IPS DF 6.9 (cell line): ENCODE measurements at regions not wholly inside any gene's neighbourhood (a gene's known extent, or its start where the extent isn't known, plus 50 kb on each side); places are given as distances from the start of the nearest gene placed in this dataset.
"Not testable (repeated sequence)": the region's sequence is repeated elsewhere in the genome, so short reads cannot be mapped to it uniquely, and the experiment has no call there.

ENCODE experiments used
- DNase-seq: peaks from one replicate; pipeline ENCODE4 v3.0.0-alpha.2; 2013; ENCODE audit warnings: low read depth, low spot score
- H3K27ac ChIP-seq: one replicate; pipeline ENCODE4 v1.5.1; 2013; ENCODE audit warnings: low read length, control low read depth
- H3K27me3 ChIP-seq: 2 replicates; pipeline ENCODE4 v1.6.1; 2013; ENCODE audit warnings: mild to moderate bottlenecking, low read length; ENCODE audit not compliant: control insufficient read depth, insufficient read depth
- H3K36me3 ChIP-seq: 2 replicates; pipeline ENCODE4 v1.6.1; 2013; ENCODE audit warnings: low read length; ENCODE audit not compliant: control insufficient read depth, insufficient read depth
- H3K4me1 ChIP-seq: 2 replicates; pipeline ENCODE4 v1.6.1; 2013; ENCODE audit warnings: low read length; ENCODE audit not compliant: control insufficient read depth, insufficient read depth
- H3K4me3 ChIP-seq: 2 replicates; pipeline ENCODE4 v1.5.1; 2013; ENCODE audit warnings: mild to moderate bottlenecking, low read length
- H3K9me3 ChIP-seq: 2 replicates; pipeline ENCODE4 v1.6.1; 2013; ENCODE audit warnings: low read length, inconsistent platforms; ENCODE audit not compliant: control insufficient read depth, insufficient read depth
- WGBS: extraction: QIAGEN DNeasy Blood & Tissue Kit; methylation state at CpG from one replicate; pipeline ENCODE4 v1.1.7; 2013; ENCODE audit warnings: mixed read lengths, missing lambda C conversion rate; ENCODE audit not compliant: insufficient read length, insufficient coverage; 5-methylcytosine and 5-hydroxymethylcytosine counted together

DNA sequence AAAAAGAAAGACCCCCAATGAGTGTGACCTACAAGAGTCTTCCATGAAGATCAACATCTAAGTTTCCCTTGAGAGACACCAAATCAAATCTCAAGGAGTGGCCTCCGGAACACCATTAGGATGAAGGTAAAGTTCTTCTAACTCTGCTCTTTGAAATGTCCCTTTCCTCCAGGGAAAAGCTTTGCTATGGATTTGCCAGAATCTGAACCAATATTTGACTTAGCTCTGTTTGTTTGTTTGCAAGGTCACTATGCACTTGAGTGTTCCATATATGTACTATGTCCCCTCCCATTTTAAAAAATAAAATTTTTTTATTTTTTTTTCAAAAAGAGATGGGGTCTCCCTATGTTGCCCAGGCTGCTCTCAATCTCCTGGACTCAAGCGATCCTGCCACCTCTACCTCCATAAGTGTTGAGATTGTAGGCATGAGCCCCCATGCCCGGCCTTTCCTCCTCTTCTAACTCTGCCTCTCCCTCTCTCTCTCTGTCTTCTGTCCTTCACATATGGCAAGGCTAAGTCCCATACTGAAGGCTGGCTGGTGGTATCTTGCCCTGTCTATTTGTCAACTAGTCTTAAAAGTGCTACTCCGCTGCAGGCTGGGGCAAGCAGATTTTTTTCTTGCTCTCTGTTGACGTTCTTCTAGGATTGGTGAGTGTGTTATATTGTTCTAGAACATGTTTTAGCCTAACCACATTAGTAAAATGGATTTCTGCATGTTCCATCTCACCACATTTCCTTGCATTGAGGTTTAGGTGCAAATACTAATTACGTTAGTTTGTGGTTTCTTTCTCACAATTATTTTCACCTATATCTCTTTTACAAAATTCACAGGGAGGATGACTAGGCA lies 276.7 kb upstream of the DYNLRB2 start:
- no CpG with 5 or more reads among the region's 6 CpGs for WGBS
- H3K27me3 ChIP-seq, result no peaks in the 10 kb centered on the region
- no peak overlapping the region for H3K4me3 ChIP-seq
- no peaks in the 10 kb centered on the region for H3K9me3 ChIP-seq
- no peaks in the 10 kb centered on the region for H3K36me3 ChIP-seq
- no peaks in the 10 kb centered on the region for H3K4me1 ChIP-seq
- DNase-seq, result no peak
- no peak overlapping the region for H3K27ac ChIP-seq

DNA sequence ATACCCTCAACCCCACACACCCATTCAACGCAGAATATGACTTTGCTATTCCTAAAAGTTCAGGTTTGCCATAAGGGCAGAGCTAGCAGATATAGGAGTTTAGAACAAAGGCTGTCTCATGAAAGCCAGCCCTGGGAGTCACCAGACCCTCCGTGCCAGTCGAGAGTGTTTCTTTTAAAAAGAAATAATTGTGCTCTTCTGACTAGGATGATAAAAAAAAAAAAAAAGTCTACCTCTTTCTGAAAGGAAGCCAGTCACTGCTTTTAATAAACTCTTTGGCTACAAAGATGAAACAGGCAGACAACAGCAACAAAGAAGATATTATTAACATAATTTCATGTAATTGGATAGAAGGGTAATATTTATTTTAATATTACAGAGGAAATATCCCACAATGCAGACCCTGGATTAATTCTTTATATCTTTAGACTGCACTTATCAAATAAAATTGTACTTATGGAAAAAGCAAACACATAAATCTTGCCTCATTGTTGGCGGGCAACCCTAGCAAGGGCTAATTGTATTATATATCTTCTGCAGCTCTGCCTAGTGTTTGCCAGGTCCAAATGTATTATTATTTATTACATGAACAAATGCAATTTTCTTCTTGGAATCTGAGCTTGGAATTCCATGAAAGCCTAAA lies 277.5 kb upstream of the DYNLRB2 start:
- Histone ChIP-seq H3K4me3 (no peak overlapping the region), H3K4me1 (no peaks in the 10 kb centered on the region), H3K9me3 (no peaks in the 10 kb centered on the region), H3K36me3 (no peaks in the 10 kb centered on the region), H3K27me3 (no peaks in the 10 kb centered on the region), H3K27ac (no peak overlapping the region)
- no CpG with 5 or more reads among the region's 4 CpGs for WGBS
- DNase-seq, result no peak

DNA sequence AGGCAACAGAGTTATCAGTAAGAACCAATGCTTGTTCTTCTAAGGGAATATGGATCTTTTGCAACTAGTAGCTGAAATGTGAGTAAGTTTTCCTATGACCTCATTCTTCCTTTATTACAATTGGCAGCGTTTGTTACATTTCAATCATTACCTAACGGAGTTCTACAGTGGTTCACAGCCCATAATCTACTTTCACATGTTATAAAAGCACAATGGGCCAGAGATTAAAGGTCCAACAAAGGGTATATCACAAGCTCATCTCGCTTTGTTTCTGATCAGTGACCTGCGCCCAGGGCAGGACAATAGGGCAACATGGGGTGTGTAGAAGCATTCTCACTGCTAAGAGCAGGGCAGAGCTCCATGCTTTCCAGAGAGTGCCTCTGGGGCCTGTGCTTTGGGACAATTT lies 279.9 kb upstream of the DYNLRB2 start:
- DNase-seq, result no peak
- no peak overlapping the region for H3K4me3 ChIP-seq
- no peak overlapping the region for H3K27ac ChIP-seq
- no peaks in the 10 kb centered on the region for H3K27me3 ChIP-seq
- H3K36me3 ChIP-seq, result no peaks in the 10 kb centered on the region
- H3K9me3 ChIP-seq, result no peaks in the 10 kb centered on the region
- no peaks in the 10 kb centered on the region for H3K4me1 ChIP-seq
- WGBS, result no CpG with 5 or more reads among the region's 4 CpGs

DNA sequence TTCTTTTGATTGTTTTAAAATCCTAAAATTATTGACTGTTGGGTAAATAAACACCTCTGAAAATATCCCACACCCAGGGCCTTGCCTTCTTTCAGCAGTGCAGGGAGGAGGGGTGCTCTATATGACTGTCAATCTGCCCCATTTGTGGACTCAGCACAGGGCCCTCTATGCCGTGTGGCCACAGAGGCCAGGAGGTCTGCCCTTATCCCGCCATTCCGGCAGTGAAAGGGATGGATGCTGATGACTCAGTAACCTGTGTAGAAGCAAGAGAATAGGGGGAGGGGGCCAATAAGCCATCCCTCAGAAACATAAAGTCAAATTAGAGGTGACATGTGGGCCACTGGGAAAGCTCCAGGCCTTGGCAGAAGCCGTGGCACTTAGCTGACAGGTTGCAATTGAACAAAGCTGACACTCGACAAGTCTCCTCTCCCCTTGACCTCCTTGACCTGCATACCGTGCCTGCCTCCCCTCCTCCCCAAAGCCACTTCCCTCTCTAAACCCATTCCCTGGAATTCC lies 281.4 kb upstream of the DYNLRB2 start:
- no peaks in the 10 kb centered on the region for H3K27me3 ChIP-seq
- H3K4me3 ChIP-seq, result no peak overlapping the region
- no peak for DNase-seq
- no peaks in the 10 kb centered on the region for H3K9me3 ChIP-seq
- H3K27ac ChIP-seq, result no peak overlapping the region
- no peaks in the 10 kb centered on the region for H3K36me3 ChIP-seq
- no peaks in the 10 kb centered on the region for H3K4me1 ChIP-seq
- WGBS, result no CpG with 5 or more reads among the region's 6 CpGs

DNA sequence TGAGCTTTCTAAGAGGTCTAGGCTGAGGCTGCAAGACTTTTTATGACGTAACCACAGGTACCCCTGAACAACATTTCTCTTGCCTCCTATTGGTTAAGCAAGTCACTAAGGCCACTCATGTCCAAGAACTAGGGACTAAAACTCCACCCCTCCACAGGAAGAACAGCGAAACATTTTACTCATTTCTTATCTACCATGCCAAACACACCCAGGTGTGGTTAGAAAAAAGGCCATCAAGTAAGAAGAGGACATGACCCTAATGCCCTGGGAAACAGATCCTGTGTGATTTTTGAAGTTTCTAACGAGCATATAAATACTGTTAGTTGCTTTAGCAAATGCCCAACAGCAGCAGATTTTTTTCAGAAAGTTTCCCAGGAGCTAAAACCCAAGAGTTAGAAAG lies 282.4 kb upstream of the DYNLRB2 start:
- H3K36me3 ChIP-seq, result no peaks in the 10 kb centered on the region
- no peaks in the 10 kb centered on the region for H3K27me3 ChIP-seq
- no peak overlapping the region for H3K27ac ChIP-seq
- WGBS, result no CpG with 5 or more reads among the region's 3 CpGs
- no peak for DNase-seq
- H3K4me1 ChIP-seq, result no peaks in the 10 kb centered on the region
- no peaks in the 10 kb centered on the region for H3K9me3 ChIP-seq
- no peak overlapping the region for H3K4me3 ChIP-seq

DNA sequence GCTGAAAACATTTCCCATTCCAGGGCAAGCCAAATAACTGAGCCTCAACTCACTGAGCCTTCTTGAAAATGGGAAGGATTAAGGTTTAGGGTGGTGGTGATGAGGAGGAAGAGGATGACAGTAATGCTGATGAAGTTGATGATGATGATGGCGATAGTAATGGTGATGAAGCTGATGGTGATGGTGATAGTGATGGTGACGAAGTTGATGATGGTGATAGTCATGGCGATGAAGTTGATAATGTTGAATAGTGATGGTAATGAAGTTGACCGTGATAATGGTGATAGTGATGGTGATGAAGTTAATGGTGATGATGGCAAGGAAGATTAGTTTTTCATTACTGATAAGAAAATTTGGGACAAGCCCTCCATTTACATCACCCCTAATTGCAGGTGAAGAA lies 285.8 kb upstream of the DYNLRB2 start:
- Histone ChIP-seq H3K4me3 (no peak overlapping the region), H3K27me3 (no peaks in the 10 kb centered on the region), H3K36me3 (no peaks in the 10 kb centered on the region), H3K4me1 (no peaks in the 10 kb centered on the region), H3K27ac (no peak overlapping the region), H3K9me3 (no peaks in the 10 kb centered on the region)
- 100% methylated on average over 4 of the region's 4 CpGs for WGBS
- no peak for DNase-seq

DNA sequence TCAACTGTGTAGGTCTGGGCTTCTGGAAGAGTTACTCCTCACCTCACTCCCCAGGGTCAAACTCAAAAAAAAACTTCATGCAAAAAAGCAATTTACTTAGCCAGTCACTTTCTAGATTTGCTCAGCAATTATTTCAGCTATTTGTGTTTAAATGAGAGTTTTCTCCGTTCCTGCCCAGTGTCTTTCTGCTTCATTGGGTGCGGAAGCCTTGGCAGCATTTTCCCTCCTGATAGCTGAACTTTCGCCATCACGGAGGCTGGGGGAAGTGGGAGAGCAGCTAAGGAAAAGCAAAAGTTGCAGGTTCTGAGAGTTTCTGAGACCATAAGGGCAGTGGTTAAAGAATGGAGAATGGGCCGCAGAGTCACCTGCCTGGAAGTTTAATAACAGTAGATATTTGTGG lies 287.1 kb upstream of the DYNLRB2 start:
- H3K4me3 ChIP-seq, result no peak overlapping the region
- H3K27ac ChIP-seq, result no peak overlapping the region
- no peaks in the 10 kb centered on the region for H3K4me1 ChIP-seq
- DNase-seq, result no peak
- no peaks in the 10 kb centered on the region for H3K36me3 ChIP-seq
- no CpG with 5 or more reads among the region's 5 CpGs for WGBS
- H3K9me3 ChIP-seq, result no peaks in the 10 kb centered on the region
- H3K27me3 ChIP-seq, result no peaks in the 10 kb centered on the region

DNA sequence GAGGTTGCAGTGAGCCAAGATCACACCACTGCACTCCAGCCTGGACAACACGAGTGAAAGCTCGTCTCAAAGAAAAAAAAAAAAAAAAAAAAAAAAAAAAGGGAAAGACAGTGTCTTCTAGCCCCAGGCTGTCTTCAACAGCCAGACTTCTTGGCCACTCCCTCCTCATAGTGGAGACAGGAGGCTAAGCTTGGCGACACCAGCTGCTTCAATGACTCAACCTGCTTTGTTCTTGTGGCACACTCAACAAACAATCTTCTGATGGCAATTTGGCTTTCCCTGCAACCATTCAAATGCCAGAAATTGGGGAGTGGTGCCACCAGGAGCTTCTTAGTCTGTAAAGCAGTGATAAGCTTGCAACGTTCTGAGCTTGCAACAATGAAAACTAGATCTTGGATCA lies 290.4 kb upstream of the DYNLRB2 start:
- H3K36me3 ChIP-seq, result no peaks in the 10 kb centered on the region
- no peaks in the 10 kb centered on the region for H3K27me3 ChIP-seq
- no peaks in the 10 kb centered on the region for H3K9me3 ChIP-seq
- H3K4me3 ChIP-seq, result no peak overlapping the region
- no peak for DNase-seq
- no peaks in the 10 kb centered on the region for H3K4me1 ChIP-seq
- WGBS, result no CpG with 5 or more reads among the region's 4 CpGs
- no peak overlapping the region for H3K27ac ChIP-seq

DNA sequence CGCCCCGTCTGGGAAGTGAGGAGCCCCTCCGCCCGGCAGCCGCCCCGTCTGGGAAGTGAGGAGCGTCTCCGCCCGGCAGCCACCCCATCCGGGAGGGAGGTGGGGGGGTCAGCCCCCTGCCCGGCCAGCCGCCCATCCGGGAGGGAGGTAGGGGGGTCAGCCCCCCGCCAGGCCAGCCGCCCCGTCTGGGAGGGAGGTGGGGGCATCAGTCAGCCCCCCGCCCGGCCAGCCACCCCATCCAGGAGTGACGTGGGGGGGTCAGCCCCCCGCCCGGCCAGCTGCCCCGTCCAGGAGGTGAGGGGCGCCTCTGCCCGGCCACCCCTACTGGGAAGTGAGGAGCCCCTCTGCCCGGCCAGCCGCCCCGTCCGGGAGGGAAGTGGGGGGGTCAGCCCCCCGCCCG lies 297.5 kb upstream of the DYNLRB2 start:
- WGBS, result no CpG with 5 or more reads among the region's 30 CpGs
- H3K36me3 ChIP-seq, H3K27ac ChIP-seq: not testable (repeated sequence)

DNA sequence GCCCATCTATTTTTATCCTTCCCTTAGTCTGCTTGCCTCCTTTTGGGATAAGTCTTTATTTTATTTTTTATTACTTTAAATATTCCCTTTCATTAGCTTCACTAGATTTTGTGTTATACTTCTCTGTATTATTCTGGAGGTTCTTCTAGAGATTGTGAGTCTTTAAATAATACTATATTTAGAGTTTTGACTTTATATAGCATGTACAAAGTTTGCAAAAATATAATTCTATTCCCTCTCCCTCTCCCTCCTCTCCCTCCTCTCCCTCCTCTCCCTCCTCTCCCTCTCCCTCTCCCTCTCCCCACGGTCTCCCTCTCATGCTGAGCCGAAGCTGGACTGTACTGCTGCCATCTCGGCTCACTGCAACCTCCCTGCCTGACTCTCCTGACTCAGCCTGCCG lies 298.5 kb upstream of the DYNLRB2 start:
- not testable (repeated sequence) for H3K4me3 ChIP-seq, H3K27ac ChIP-seq, H3K36me3 ChIP-seq, DNase-seq, H3K4me1 ChIP-seq, H3K9me3 ChIP-seq, H3K27me3 ChIP-seq
- WGBS, result no CpG with 5 or more reads among the region's 4 CpGs

More for the DNA sequence above, 297.5 kb upstream of the DYNLRB2 start:
- not testable (repeated sequence) for H3K9me3 ChIP-seq, DNase-seq, H3K4me1 ChIP-seq, H3K27me3 ChIP-seq, H3K4me3 ChIP-seq
